Ovary (tissue), 7 donors: ENCODE measurements at regions not wholly inside any gene's neighbourhood (a gene's known extent, or its start where the extent isn't known, plus 50 kb on each side); places are given as distances from the start of the nearest gene placed in this dataset.

Experiments
- DNase-seq, 5 donors: peaks; one replicate each; pipeline ENCODE4 v3.0.0-alpha.2; 2019 to 2020
- H3K27ac ChIP-seq, 2 donors: fragments of 200-600 bp; one replicate each; pipeline versions ENCODE4 v1.5.1 to v1.8.0; 2019 to 2022
- H3K27me3 ChIP-seq: fragments of 200-600 bp; one replicate; pipeline ENCODE4 v1.8.0; 2022
- H3K36me3 ChIP-seq: fragments of 200-600 bp; sonication (generic); one replicate; pipeline ENCODE4 v1.5.1; 2019
- H3K4me1 ChIP-seq: one replicate; pipeline ENCODE4 v1.8.1; 2013; ENCODE audit warnings: mild to moderate bottlenecking, moderate library complexity; ENCODE audit not compliant: insufficient read depth
- H3K4me3 ChIP-seq: fragments of 200-600 bp; sonication (generic); one replicate; pipeline ENCODE4 v1.5.1; 2017
- H3K9me3 ChIP-seq, 2 donors: fragments of 200-600 bp in 1 of 2; sonication (generic) in 1 of 2; one replicate each; pipeline versions ENCODE4 v1.5.1 to v1.8.1; 2013 to 2019; ENCODE audit warnings: mild to moderate bottlenecking in 1 of 2, moderate library complexity in 1 of 2
- EP300 ChIP-seq: sonication (generic); formaldehyde crosslinking; IDR thresholded peaks from one replicate; pipeline ENCODE4 v1.6.1; 2017; ENCODE audit warnings: antibody characterized with exemption
- POLR2A ChIP-seq: fragments of 450-650 bp; IDR thresholded peaks from one replicate; pipeline ENCODE4 v1.6.1; 2017; ENCODE audit warnings: antibody characterized with exemption, mild to moderate bottlenecking, moderate library complexity
- WGBS, 3 donors: extraction: QIAGEN DNeasy Blood & Tissue Kit in 1 of 3; methylation state at CpG; one replicate each; pipeline versions ENCODE4 v1.1.5 to v1.1.7; 2013 to 2017; 5-methylcytosine and 5-hydroxymethylcytosine counted together
- intact Hi-C, 4 donors: fragments of 100-400 bp; cut with DNase I; formaldehyde crosslinking; loops; one replicate each; pipeline versions ENCODE4 v1.11.0 to v1.15.1; 2022 to 2023
- TF ChIP-seq, protein P1 (sequence below), 3 donors: fragments of 450-650 bp in 2 of 3; fragments of 200-600 bp in 1 of 3; IDR thresholded peaks; one replicate each; pipeline versions ENCODE4 v1.5.1 to v1.8.0; 2016 to 2022; ENCODE audit warnings: antibody characterized with exemption in 3 of 3, mild to moderate bottlenecking in 1 of 3
- donor health status: DM: no; HTN: no; CAD: no; lungs with moderate emphysema.
- donor health status: DM: no; HTN: no; CAD: no.
- donor health status: Bipolar disorder and iron deficiency.
- donor health status: DM: no; HTN: no; CAD: no.
- donor health status: DM: yes; HTN: yes; CAD: no.

DNA sequence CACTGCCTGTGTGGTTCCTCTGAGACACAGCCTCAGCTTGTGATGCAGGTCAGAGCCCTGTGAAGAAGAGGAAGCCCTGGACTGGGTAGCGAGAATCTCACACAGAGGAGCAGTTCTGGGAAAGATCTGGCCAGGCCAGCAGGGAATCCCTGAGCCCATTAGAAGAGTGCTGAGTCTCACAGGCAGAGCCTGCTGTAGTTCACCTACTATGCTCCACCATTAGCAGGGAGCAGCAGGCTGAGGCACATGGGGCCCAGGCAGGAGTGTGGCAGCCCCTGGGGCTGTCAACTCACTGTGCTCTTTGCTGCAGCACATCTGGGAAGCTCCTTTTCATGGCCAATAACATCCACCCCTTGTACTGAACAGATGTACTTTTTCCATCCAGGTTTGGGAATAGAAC lies 146.8 kb upstream of the B3GAT2 start:
- Histone ChIP-seq H3K27ac (no peak overlapping the region), H3K36me3 (no peaks in the 10 kb centered on the region), H3K4me1 (peaks cover 2% of the 10 kb centered on the region), H3K27me3 (no peaks in the 10 kb centered on the region), H3K4me3 (no peak overlapping the region), H3K9me3 (no peaks in the 10 kb centered on the region)
- WGBS, 3 donors, result 92 to 100% (median 94%) methylated on average over 1 of the region's 1 CpG
- intact Hi-C loops, result no loop called here
- DNase-seq, result no peak
- TF ChIP-seq, protein P1, sequence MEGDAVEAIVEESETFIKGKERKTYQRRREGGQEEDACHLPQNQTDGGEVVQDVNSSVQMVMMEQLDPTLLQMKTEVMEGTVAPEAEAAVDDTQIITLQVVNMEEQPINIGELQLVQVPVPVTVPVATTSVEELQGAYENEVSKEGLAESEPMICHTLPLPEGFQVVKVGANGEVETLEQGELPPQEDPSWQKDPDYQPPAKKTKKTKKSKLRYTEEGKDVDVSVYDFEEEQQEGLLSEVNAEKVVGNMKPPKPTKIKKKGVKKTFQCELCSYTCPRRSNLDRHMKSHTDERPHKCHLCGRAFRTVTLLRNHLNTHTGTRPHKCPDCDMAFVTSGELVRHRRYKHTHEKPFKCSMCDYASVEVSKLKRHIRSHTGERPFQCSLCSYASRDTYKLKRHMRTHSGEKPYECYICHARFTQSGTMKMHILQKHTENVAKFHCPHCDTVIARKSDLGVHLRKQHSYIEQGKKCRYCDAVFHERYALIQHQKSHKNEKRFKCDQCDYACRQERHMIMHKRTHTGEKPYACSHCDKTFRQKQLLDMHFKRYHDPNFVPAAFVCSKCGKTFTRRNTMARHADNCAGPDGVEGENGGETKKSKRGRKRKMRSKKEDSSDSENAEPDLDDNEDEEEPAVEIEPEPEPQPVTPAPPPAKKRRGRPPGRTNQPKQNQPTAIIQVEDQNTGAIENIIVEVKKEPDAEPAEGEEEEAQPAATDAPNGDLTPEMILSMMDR (IDR thresholded peaks at IDR 0.05), result no peak
- TF ChIP-seq EP300 (no peak), POLR2A (no peak)

GRCh38 chr6:71106276-71106675 lies 149.4 kb upstream of the B3GAT2 start:
- 63 to 76% (median 66%) methylated on average over 3 of the region's 3 CpGs for WGBS, 3 donors
- TF ChIP-seq, protein P1 (IDR thresholded peaks at IDR 0.05), result no peak
- no peak for TF ChIP-seq EP300
- TF ChIP-seq POLR2A, result no peak
- H3K4me1 ChIP-seq, result peaks cover 4% of the 10 kb centered on the region
- H3K9me3 ChIP-seq, result no peaks in the 10 kb centered on the region
- intact Hi-C loops, result no loop called here
- no peaks in the 10 kb centered on the region for H3K36me3 ChIP-seq
- H3K27me3 ChIP-seq, result no peaks in the 10 kb centered on the region
- DNase-seq, result no peak
- no peak overlapping the region for H3K27ac ChIP-seq
- no peak overlapping the region for H3K4me3 ChIP-seq

GRCh38 chr6:71107911-71108420 lies 151.1 kb upstream of the B3GAT2 start:
- Histone ChIP-seq H3K4me3 (no peak overlapping the region), H3K36me3 (no peaks in the 10 kb centered on the region), H3K27me3 (no peaks in the 10 kb centered on the region), H3K4me1 (peaks cover 4% of the 10 kb centered on the region), H3K27ac (no peak overlapping the region), H3K9me3 (no peaks in the 10 kb centered on the region)
- intact Hi-C loops, result no loop called here
- TF ChIP-seq, protein P1 (IDR thresholded peaks at IDR 0.05), result no peak
- TF ChIP-seq POLR2A, result no peak
- TF ChIP-seq EP300, result no peak
- 1% methylated on average over 6 of the region's 6 CpGs for WGBS, 3 donors
- peak in 2 of 5 donors; percentile 9 to 18 for DNase-seq

DNA sequence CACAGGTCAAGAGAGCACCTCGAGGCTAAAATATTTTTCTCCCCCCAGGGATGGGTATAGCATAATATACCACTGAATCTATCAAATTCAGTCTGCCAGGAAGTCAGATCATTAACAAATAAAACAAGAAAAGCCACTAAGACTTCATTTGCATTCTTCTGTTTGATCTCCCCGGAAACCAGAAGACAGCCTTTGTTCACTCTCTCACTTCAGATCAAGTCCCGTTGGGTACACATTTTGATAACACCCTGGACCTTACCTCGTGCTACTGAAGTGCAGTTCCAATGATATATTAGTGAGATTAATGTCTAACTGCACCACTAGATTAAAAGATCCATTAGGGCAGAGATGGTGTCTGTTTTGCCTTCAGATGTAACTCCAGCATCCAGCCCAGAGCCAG lies 157.7 kb upstream of the B3GAT2 start:
- WGBS, 3 donors, result 32 to 45% (median 33%) methylated on average over 4 of the region's 4 CpGs
- Histone ChIP-seq H3K27me3 (no peaks in the 10 kb centered on the region), H3K4me3 (no peak overlapping the region), H3K36me3 (no peaks in the 10 kb centered on the region), H3K9me3 (no peaks in the 10 kb centered on the region), H3K4me1 (no peaks in the 10 kb centered on the region), H3K27ac (no peak overlapping the region)
- intact Hi-C loops, result no loop called here
- no peak for TF ChIP-seq EP300
- no peak for DNase-seq

GRCh38 chr6:71114986-71115385 lies 158.1 kb upstream of the B3GAT2 start:
- TF ChIP-seq EP300 (no peak), POLR2A (no peak)
- TF ChIP-seq, protein P1 (IDR thresholded peaks at IDR 0.05), result no peak
- no peaks in the 10 kb centered on the region for H3K27me3 ChIP-seq

More at GRCh38 chr6:71114986-71115385, 158.1 kb upstream of the B3GAT2 start:
- no peak for DNase-seq
- H3K27ac ChIP-seq, result no peak overlapping the region
- H3K4me3 ChIP-seq, result no peak overlapping the region
- intact Hi-C loops, result no loop called here
- H3K9me3 ChIP-seq, result no peaks in the 10 kb centered on the region
- H3K4me1 ChIP-seq, result no peaks in the 10 kb centered on the region
- H3K36me3 ChIP-seq, result no peaks in the 10 kb centered on the region
